ENCODE measurements at regions not wholly inside any gene's neighbourhood (a gene's known extent, or its start where the extent isn't known, plus 50 kb on each side); places are given as distances from the start of the nearest gene placed in this dataset.

- TF ChIP-seq CTCF (IDR thresholded peaks at IDR 0.05 in 8 of 11, conservative IDR thresholded peaks at IDR 0.05 in 3 of 11) (no peak), POLR2A (IDR thresholded peaks at IDR 0.05) (no peak), POLR2AphosphoS5 (IDR thresholded peaks at IDR 0.05) (no peak)
Measured at GRCh38 chr16:72236866-72237265, 64.9 kb upstream of the PMFBP1 start.
